Retina (tissue), 1 donor: ENCODE measurements at regions not wholly inside any gene's neighbourhood (a gene's known extent, or its start where the extent isn't known, plus 50 kb on each side); places are given as distances from the start of the nearest gene placed in this dataset.
"Not testable (repeated sequence)": the region's sequence is repeated elsewhere in the genome, so short reads cannot be mapped to it uniquely, and the experiment has no call there.

Experiments used
- DNase-seq: peaks from one replicate; pipeline ENCODE4 v3.0.0-alpha.2; 2016

DNA sequence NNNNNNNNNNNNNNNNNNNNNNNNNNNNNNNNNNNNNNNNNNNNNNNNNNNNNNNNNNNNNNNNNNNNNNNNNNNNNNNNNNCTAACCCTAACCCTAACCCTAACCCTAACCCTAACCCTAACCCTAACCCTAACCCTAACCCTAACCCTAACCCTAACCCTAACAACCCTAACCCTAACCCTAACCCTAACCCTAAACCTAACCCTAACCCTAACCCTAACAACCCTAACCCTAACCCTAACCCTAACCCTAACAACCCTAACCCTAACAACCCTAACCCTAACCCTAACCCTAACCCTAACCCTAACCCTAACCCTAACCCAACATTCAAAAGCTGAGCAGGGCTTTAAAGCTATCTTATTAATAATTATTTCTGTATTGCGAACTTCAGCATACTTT is 182.5 kb upstream of the FAM20C start:
- not testable (repeated sequence) for DNase-seq

DNA sequence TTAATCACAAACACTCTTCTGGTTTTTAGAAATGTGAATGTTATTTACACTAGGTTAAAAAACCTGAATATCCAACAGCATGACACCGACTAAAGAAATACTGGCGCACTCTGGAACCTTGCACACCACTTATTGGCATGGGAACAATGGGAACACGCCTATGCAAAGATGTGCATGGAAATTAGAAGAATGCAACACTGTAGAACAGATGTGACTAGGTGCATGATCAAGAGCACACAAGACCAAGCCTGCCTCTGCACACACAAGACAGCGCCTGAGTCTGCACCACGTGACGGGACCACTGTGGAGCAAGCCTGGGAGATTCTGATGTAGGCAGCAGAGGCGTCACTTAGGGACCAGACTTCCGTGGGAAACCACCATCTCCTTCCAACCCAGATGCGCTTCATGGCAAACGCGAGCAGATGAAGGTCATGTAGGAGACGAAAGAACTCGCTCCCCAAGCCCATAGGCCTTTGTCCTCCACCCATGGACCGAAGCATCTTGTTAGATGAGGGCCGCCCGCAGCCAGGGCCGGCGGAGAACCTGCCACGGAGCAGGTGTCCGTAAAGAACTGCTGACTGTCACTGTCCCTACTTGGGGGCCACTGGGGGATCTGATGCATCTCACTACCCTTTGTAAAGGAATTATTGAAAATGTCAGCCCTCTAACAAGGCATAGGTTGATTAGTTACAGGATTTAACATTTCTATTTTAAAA is 159.6 kb upstream of the FAM20C start:
- DNase-seq, result not testable (repeated sequence)

DNA sequence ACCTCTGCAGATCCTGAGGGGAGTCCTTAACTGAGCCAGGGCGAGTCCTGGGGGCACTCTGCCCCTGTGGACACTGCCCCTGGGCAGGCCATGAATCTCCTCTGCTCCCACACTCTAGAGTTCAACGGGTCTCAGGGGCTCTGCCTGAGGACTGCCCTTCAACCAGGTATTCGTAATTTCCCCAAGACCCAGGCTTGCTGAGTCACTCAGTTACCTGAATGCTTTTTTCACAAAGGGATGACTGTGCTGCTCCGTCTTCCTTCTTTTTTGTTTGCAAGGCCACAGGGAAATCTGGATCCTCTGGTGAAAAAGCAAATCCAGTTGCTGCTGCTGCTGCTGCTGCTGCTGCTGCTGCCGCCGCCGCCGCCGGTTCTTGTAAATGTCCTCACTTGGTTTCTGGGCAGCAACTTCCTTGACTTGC is 157.2 kb upstream of the FAM20C start:
- DNase-seq, result not testable (repeated sequence)

DNA sequence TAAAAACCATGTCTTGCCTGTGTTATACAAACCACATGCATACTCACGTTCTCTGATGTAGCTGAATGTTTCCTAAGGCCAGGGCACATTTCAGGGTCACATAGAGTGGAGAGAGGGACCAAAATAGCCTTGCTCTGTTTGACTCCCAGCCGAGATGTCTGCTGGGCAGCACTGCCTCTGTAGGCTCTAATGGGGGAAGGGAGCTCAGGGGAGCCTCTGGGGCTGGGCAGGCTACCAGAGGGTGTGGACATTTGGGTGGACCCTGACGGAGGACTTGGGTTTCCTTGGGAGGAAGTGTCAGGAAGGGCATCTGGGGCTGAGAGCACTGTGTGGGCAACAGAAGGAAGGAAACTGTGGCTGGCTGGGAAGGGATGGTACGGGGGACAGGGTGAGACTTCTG is 155.8 kb upstream of the FAM20C start:
- DNase-seq, result not testable (repeated sequence)

DNA sequence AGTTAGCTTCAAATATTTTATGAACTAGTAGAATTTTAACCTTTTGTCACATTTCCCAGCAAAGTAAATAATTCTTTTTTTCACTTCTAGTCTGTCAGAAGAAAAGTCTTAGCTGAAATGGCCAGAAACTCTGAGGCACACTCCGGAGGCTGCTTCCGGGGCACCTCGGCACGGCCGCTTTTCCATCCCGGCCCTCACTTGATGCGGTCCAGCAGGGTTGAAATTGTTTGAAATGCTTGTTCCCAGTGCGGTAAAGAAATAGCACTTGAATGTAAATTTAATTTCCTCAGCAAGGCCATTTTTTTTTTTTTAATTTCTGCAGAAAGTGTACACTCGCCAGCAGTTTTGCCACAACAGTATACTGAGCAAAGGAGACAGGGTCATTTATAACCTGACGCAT is 154.7 kb upstream of the FAM20C start:
- not testable (repeated sequence) for DNase-seq

DNA sequence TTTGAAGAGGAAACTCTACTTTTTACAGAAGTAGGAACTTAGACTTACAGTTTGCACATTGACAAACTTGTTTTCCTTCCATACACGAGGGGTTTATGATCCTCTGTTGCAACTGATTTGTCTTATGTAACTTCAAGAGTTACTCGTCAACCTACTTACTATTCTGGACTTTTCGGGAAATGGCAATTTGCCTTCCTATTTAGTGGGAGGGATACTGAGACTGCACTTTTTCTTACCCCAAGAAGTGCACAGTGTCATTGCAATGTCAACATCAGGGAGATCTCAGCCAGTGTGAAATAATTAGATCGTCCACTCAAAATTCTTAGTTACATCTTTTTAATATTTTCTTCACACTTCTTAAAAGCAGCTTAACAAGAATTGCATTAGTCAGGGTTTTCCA is 153.9 kb upstream of the FAM20C start:
- DNase-seq, result not testable (repeated sequence)

DNA sequence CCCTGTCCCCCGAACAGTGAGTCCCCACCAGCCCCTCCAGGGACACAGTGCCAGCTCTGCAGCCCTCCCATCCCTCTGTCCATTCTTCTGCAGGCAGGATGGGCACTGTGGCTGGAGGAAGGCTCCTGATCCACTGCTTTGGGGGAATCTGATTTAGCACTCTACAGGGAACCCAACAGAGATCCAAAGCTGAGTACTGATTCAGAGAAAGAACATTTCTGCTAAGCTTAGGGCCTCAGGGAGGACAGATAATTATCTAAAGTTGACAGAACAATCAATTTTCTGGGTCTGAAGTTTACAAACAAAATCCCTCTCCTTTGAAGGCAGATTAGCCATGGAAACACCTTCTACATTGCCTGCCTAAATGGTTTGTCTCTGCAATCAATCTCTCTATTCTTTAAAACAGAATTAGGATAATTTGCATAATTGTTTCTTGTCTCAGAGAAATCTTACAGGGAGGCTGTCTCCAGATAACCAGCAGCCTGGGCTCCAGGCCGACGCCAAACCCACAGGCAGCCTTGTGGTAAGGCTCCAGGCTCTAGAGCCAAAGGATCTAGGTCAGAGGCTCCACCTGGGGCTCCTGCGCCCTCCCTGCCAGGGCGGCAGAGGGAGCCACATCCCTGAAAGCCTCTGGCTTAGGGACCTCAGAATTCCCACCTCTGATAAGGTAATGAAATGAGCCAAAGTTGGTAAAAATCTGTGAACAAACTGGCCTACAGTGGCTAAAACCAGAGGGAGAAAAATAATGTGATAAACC is 152.2 kb upstream of the FAM20C start:
- not testable (repeated sequence) for DNase-seq

DNA sequence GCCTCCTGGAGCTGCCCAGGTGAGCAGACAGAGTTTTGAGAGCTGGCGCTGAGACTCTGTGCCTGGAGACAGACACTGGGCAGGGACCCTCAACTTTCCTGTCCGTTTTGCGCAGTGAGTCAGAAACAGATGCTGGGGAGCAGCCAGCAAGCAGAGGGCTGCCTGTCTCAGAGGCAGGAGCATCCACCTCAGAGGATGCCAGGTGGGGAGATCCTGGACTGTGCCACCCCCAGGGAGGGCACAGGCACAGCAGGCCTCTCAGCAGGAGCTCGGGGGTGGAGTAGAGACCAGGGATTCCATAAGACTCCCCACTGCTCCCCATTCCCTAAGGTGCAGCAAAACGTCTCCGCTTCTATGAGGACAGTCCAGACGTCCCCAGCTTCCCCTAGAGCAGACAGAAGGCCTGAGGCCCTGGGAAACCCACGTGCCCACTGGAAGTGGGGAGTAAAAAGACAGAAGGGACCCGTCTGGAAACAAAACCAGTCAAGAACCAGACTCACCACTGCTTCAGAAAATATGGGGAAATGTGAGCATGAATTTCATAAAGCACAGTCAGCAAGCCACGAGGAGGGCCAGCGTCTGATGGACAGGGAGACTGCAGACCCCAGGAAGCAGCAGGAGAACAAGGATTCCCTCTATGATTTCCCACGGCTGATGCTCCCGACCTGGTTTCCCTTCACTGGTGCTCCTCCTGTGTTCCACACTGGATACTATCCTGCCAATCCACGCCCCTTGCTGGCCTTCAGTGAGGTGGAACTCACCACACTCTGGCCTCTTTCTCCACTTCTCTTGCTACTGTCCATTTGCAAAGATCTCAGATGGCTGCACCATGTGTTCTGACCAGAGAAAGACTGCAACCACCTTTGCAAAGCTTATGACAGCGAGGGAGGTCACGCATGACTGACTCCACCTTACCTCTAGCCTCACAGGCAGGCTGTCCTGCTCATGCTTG is 151.3 kb upstream of the FAM20C start:
- DNase-seq, result no peak

DNA sequence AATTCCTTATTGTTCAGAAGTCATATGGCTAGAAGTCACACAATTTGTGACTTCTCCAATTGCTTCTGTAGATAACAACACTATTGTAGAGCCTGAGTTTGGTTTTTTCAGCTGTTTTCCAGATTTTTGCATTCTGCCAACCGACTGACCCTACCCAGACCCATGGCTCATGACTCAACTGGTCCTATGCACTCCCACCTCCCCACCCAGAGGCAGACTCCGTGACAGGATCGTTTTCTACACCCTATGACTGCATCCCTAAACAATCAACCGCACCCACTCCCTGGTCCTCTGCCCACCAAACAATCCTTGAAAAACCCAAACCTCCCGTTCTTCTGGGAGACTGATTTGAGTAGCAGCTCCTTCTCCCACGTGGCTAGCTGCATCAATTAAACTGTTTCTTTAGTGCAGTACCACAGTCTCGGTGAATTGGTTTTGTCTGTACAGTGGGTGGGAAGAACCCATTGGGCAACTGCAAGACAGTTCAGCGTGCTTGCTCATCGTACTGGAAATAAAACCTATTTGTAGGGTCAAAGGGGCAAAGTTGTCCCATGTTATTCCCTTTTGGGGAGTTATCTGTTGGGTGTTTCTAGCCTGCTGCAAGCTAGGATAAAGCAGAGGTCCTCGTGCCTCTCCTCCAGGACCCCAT is 150.3 kb upstream of the FAM20C start:
- no peak for DNase-seq

DNA sequence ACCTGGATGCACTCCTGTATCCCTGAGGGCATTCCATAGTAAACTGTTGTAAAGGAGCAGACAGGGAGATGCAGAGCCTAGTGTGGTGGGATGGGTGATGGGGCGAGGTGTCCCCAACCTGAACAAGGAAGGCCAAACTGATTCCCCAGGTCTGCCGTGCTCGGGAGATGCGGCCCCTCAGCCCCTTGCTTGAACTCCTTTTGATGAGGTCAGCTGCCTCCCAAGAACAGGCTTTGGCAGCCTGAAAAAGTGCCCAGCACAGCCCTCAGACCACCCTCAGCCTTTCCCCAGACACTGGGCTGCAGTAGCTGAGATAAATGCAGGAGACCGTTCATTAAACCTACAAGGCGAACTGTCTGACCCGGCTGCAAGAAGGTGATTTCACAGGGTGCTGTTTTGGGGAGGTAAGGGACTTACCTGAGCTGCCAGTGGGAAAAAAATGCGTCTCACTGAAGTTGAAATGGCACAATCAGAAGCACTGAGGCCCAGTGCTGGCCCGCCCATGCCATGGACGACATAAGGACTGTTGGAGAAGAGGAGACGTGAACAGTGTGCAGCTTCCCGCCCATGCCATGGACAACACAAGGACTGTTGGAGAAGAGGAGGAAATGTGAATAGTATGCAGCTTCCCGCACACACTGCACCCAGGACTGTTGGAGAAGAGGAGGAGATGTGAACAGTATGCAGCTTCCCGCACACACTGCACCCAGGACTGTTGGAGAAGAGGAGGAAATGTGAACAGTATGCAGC is 148.4 kb upstream of the FAM20C start:
- no peak for DNase-seq

DNA sequence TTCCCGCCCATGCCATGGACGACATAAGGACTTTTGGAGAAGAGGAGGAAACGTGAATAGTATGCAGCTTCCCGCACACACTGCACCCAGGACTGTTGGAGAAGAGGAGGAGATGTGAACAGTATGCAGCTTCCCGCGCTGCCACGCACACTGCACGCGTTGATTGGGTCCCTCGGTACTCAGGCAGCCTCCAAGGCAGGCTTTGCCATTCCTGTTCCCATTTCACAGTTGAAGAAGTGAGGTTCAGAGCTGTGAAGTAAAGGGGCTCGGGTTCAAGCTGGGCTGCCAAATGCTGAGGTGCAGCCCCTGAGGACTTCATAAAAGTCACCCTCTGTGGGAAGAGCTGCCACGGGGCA is 147.9 kb upstream of the FAM20C start:
- no peak for DNase-seq

DNA sequence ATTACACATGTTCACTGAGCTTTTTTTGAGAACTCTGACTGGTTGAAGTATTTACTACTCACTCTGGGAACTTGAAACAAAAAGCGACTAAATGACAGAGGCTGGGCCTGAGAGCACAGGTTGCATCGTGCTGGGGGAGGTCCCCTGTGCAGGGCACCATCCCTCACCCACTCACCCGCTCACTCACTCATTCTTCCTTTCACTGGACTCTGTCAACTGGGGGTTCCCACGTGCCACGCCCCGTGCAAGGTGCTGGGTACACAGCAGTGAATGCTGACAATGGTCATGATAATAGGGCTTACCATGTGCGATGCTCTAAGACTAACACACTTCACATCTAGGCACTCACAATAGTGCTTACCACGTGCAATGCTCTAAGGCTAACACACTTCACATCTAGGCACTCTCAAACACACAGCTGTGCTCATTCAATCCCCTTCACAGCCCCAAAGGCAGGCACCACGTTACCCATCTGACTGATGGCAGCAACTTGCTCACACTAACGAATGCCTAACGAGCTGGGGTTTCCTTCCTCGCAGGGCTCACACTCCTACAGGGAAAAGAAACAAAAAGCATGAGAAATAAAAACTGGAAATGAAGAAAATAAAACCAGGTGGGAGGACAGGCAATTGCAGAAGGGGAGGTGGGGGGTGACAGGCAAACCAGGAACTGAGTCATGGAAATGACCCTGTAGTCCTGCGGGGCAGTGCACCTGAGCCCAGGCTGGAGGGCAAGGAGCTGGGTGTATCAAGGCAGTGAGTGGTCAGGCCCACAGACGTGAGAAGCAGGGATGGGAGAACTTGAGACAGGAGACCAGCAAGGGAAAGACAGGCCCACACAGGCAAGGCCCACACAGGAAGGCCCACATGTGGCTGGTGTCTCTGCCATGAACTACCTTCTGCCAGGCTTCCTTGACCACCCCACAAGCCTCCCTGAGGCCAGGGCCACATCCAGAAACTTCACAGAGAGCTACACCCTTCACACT is 147.0 kb upstream of the FAM20C start:
- DNase-seq, result no peak

DNA sequence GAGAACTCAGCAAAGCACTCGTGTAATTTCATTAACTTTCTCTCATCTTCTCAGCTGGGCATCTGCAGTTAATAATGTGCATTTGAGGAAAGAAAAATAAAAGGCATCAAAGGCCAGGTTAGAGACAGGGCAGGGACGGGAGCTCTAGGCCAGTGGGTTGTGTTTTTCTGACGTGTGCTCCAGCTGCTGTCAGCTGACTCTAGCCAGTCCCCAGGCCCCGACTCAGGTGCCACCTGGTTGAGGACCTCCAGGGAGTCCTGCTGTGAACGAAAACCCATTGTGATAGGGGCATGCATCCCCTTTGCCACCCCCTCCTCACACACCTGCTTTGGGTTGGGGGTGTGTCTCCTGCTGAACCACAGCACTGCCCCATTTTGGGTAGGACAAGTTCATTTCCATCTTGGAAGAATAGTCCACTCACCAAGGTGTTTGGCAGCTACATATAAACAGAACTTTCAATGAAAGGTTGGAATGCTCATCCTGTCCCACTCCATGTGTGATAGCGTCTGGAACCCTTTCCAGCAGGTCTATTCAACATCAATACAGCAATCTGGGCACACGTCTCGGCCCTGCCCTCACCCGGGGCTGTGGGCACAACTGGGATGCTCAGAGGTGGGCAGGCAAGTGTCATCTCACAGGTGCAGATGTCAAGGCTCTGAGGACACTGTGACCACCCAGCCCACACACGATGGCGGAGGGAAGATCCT is 146.1 kb upstream of the FAM20C start:
- no peak for DNase-seq

DNA sequence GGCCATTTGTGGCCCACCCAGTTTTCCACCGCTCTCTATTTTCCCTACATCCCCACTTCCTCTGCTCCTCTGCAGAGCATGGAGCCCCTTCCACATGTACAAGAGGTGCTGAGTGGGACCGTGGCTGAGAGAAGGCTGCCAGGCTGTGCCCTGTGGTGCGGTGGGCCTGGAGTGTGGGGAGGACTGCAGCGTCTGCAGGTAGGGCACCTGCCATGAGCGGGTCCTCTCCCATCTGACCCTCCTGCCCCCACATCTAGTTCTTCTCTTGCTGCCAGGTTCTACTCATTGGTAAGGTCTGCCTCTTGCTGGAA is 145.6 kb upstream of the FAM20C start:
- DNase-seq, result no peak

DNA sequence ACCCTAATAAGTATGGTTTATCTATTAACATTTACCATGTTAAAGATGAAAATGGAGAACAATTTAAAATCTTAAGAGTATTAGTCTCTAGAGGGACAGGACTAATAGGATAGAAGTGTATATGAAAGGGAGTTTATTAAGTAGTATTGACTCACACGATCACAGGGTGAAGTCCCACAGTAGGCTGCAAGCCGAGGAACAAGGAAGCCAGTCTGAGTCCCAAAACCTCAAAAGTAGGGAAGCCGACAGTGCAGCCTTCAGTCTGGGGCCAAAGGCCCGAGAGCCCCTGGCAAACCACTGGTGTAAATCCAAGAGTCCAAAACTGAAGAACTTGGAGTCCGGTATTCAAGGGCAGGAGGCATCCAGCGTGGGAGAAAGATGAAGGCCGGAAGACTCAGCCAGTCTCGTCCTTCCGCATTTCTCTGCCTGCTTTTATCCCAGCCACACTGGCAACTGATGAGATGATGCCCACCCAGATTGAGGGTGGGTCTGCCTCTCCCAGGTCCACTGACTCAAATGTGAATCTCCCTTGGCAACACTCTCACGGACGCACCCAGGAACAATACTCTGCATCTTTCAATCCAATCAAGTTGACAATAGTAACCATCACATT is 140.8 kb upstream of the FAM20C start:
- no peak for DNase-seq

DNA sequence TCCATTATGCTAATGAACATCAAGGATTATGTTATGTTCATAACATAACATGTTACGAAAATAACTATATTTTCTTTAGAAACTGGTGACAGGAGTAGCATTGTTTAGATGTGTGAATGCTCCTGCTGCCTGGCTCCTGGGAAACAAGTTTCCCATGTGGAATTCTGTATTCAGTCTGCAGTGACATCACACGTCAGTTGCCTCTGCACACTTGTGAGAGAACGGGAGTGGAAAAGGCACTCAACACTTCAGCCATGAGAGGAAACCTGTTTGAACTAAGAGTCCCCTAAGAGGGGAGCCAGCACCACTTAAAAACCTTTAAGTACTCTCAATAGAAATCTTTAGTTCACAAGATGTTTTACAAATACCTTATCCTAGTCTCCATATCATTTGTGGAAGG is 140.3 kb upstream of the FAM20C start:
- no peak for DNase-seq

DNA sequence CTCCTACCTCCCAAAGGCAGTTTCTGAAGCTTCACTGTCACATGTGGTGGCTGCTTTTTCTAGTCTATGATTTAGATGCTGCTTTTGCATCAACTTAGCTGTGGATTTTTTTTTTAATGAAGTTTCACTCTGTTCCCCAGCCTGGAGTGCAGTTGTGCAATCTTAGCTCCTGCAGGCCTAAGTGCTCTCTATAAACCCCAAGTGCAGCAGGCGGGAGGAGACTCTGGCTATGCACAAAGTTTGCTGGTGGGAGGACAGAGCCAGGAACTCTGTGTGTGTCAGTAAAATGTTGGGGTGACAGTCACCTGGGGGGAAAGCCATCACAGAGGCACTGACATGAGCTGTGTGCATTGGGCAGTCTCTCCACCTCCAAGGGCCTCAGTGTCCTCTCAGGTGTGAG is 138.8 kb upstream of the FAM20C start:
- DNase-seq, result no peak

DNA sequence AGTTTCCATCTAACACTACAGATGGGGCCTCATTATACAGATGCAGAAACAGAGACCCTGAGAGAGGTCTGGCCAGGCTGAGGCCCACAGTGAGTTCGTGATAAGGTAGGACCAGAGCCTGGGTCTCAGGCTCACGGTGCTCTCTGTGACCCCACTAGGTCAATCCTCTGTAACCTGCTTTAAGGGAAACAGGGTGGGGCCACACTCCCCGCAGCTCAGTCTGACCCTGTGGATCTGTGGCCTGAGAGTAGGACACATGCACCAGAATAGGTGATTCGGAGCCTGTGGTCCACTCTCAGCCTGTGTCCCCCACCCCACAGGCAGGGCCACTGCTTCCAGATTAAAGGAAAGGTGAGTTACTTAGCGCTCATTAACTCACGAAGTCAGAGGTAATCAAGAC is 137.8 kb upstream of the FAM20C start:
- DNase-seq, result no peak

DNA sequence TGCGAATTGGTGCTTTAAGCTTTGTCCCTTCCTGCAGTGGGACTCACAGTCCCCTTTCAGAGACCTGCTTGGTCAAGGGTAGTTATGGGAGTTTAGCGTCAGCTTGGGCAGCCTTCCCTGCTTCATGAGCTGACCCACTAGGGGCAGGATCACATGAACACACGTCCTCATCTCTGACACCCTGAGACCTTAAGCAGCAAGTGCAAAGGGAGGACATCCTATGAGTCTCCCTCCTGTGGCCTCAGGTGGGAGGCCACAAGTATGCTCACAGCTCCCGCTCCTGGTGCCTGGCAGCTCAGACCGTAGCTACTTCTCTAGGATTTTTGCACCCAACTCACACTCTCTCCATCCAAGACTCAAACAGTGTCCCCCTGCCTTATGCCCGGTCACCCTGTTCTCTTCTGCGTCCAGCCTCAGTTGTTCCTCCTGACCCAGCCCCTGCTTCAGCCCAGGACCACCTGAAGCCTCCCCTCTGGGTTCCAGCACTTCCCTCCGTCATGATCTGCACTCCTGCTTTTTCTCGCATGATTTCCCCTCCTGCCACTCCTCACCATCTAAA is 136.6 kb upstream of the FAM20C start:
- DNase-seq, result no peak
